Testis (tissue), 2 donors: ENCODE measurements at regions not wholly inside any gene's neighbourhood (a gene's known extent, or its start where the extent isn't known, plus 50 kb on each side); places are given as distances from the start of the nearest gene placed in this dataset.

Experiments used
- DNase-seq: peaks from one replicate; pipeline ENCODE4 v3.0.0-alpha.2; 2019
- H3K27ac ChIP-seq, 2 donors: fragments of 200-600 bp; sonication (generic); one replicate each; pipeline ENCODE4 v1.5.1; 2019
- H3K27me3 ChIP-seq: fragments of 200-600 bp; sonication (generic); one replicate; pipeline ENCODE4 v1.5.1; 2019
- H3K36me3 ChIP-seq: fragments of 200-600 bp; sonication (generic); one replicate; pipeline ENCODE4 v1.5.1; 2017; ENCODE audit warnings: low read depth; ENCODE audit errors: missing control alignments
- H3K4me1 ChIP-seq: fragments of 200-600 bp; sonication (generic); one replicate; pipeline ENCODE4 v1.5.1; 2019
- H3K4me3 ChIP-seq, 2 donors: fragments of 200-600 bp; sonication (generic); one replicate each; pipeline ENCODE4 v1.5.1; 2017 to 2019
- H3K9me3 ChIP-seq: fragments of 200-600 bp; sonication (generic); one replicate; pipeline ENCODE4 v1.5.1; 2017
- CTCF ChIP-seq, 3 experiments: fragments of 450-650 bp in 2 of 3; fragments of 200-600 bp in 1 of 3; sonication (generic) in 1 of 3; IDR thresholded peaks; one replicate each; pipeline ENCODE4 v1.5.1; 2016 to 2019; ENCODE audit warnings: antibody characterized with exemption in 3 of 3, mild to moderate bottlenecking in 2 of 3, moderate library complexity in 1 of 3
- POLR2A ChIP-seq: fragments of 450-650 bp; IDR thresholded peaks from one replicate; pipeline ENCODE4 v1.6.1; 2017; ENCODE audit warnings: antibody characterized with exemption, mild to moderate bottlenecking, moderate library complexity
- WGBS, 2 donors: methylation state at CpG; one replicate each; pipeline ENCODE4 v1.1.5; 2018; 5-methylcytosine and 5-hydroxymethylcytosine counted together
- intact Hi-C: fragments of 100-400 bp; cut with DNase I; formaldehyde crosslinking; loops from one replicate; pipeline ENCODE4 v1.15.1; 2023; ENCODE audit warnings: low total_unique reads

- Histone ChIP-seq H3K27ac (no peak overlapping the region), H3K27me3 (no peaks in the 10 kb centered on the region), H3K36me3 (no peaks in the 10 kb centered on the region), H3K9me3 (no peaks in the 10 kb centered on the region), H3K4me1 (no peaks in the 10 kb centered on the region), H3K4me3 (no peak overlapping the region)
- intact Hi-C loops = no loop called here
- no peak for DNase-seq
- WGBS, 2 donors = 31 to 57% methylated on average over 1 of the region's 1 CpG
- no peak for TF ChIP-seq POLR2A
- TF ChIP-seq CTCF (IDR thresholded peaks at IDR 0.05) = no peak
Observed at GRCh38 chr17:14755002-14755401, 454.1 kb downstream of the HS3ST3B1 start.

- intact Hi-C loops = no loop called here
- no peaks in the 10 kb centered on the region for H3K27me3 ChIP-seq
- no peak for DNase-seq
- H3K27ac ChIP-seq = no peak overlapping the region
- no peaks in the 10 kb centered on the region for H3K9me3 ChIP-seq
- no peak overlapping the region for H3K4me3 ChIP-seq
- TF ChIP-seq POLR2A (no peak), CTCF (IDR thresholded peaks at IDR 0.05) (no peak)
- H3K4me1 ChIP-seq = no peaks in the 10 kb centered on the region
- 94 to 97% methylated on average over 6 of the region's 6 CpGs for WGBS, 2 donors
- no peaks in the 10 kb centered on the region for H3K36me3 ChIP-seq
Observed at GRCh38 chr17:14753383-14753782, 452.5 kb downstream of the HS3ST3B1 start.

GRCh38 chr17:14752011-14752410, 451.1 kb downstream of the HS3ST3B1 start:
- TF ChIP-seq POLR2A = no peak
- no peak for TF ChIP-seq CTCF (IDR thresholded peaks at IDR 0.05)
- intact Hi-C loops = no loop called here
- no peaks in the 10 kb centered on the region for H3K4me1 ChIP-seq
- no peak overlapping the region for H3K27ac ChIP-seq
- H3K9me3 ChIP-seq = no peaks in the 10 kb centered on the region
- WGBS, 2 donors = 54 to 73% methylated on average over 2 of the region's 2 CpGs
- DNase-seq = no peak
- no peaks in the 10 kb centered on the region for H3K36me3 ChIP-seq
- no peaks in the 10 kb centered on the region for H3K27me3 ChIP-seq
- no peak overlapping the region for H3K4me3 ChIP-seq

GRCh38 chr17:14750866-14751265, 450.0 kb downstream of the HS3ST3B1 start:
- intact Hi-C loops = no loop called here
- no peak overlapping the region for H3K27ac ChIP-seq
- no peaks in the 10 kb centered on the region for H3K9me3 ChIP-seq
- WGBS, 2 donors = 67 to 93% methylated on average over 1 to 5 of the region's 5 CpGs
- DNase-seq = no peak
- H3K27me3 ChIP-seq = no peaks in the 10 kb centered on the region
- no peak overlapping the region for H3K4me3 ChIP-seq
- H3K4me1 ChIP-seq = no peaks in the 10 kb centered on the region
- no peaks in the 10 kb centered on the region for H3K36me3 ChIP-seq
- no peak for TF ChIP-seq POLR2A
- TF ChIP-seq CTCF (IDR thresholded peaks at IDR 0.05) = no peak

- intact Hi-C loops = no loop called here
Observed at GRCh38 chr17:14749269-14749668, 448.4 kb downstream of the HS3ST3B1 start.

More at GRCh38 chr17:14749269-14749668, 448.4 kb downstream of the HS3ST3B1 start:
- DNase-seq = no peak
- Histone ChIP-seq H3K27me3 (no peaks in the 10 kb centered on the region), H3K4me3 (no peak overlapping the region), H3K36me3 (no peaks in the 10 kb centered on the region), H3K4me1 (no peaks in the 10 kb centered on the region), H3K27ac (no peak overlapping the region), H3K9me3 (no peaks in the 10 kb centered on the region)
- TF ChIP-seq CTCF (IDR thresholded peaks at IDR 0.05) (no peak), POLR2A (no peak)
- 87 to 91% methylated on average over 4 of the region's 4 CpGs for WGBS, 2 donors
